VCaP (cell line): ENCODE measurements at regions not wholly inside any gene's neighbourhood (a gene's known extent, or its start where the extent isn't known, plus 50 kb on each side); places are given as distances from the start of the nearest gene placed in this dataset.

Source experiments
- H3K27ac ChIP-seq: fragments of 450-650 bp; 2 replicates; pipeline ENCODE4 v1.5.1; 2017
- TF ChIP-seq, protein P1 (sequence below): fragments of 450-650 bp; conservative IDR thresholded peaks from 2 replicates; pipeline ENCODE4 v1.5.1; 2017; ENCODE audit warnings: mild to moderate bottlenecking, moderate library complexity

DNA sequence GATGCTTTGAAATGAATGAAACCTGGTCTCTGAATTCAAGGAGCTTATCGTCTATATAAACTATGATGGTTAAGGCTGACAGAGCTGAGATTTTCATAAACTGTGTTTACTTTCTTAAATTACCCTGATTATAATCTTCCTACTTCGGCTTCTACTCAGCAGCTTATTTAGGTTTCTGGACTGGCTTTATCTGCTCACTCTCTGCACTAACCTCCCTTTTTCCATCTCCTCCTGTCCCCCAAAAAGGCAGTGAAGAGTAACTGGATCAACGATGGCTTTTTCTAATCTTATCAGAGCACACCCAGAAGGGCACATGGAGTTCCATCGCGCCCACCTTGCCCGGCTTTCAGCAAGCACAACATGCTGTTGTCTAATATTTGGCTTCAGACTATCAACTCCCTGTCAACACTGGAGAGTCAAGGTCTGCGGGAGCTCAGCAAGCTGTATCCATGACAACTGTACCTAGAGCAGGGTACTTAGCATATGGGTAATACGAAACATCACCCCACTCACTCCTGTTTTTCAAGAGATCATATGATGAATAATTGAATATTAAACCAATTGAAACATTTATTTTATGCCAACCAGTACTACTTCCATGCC, 417.3 kb downstream of the GABRB3 start:
- H3K27ac ChIP-seq: no peak overlapping the region
- TF ChIP-seq, protein P1, sequence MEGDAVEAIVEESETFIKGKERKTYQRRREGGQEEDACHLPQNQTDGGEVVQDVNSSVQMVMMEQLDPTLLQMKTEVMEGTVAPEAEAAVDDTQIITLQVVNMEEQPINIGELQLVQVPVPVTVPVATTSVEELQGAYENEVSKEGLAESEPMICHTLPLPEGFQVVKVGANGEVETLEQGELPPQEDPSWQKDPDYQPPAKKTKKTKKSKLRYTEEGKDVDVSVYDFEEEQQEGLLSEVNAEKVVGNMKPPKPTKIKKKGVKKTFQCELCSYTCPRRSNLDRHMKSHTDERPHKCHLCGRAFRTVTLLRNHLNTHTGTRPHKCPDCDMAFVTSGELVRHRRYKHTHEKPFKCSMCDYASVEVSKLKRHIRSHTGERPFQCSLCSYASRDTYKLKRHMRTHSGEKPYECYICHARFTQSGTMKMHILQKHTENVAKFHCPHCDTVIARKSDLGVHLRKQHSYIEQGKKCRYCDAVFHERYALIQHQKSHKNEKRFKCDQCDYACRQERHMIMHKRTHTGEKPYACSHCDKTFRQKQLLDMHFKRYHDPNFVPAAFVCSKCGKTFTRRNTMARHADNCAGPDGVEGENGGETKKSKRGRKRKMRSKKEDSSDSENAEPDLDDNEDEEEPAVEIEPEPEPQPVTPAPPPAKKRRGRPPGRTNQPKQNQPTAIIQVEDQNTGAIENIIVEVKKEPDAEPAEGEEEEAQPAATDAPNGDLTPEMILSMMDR: no peak

DNA sequence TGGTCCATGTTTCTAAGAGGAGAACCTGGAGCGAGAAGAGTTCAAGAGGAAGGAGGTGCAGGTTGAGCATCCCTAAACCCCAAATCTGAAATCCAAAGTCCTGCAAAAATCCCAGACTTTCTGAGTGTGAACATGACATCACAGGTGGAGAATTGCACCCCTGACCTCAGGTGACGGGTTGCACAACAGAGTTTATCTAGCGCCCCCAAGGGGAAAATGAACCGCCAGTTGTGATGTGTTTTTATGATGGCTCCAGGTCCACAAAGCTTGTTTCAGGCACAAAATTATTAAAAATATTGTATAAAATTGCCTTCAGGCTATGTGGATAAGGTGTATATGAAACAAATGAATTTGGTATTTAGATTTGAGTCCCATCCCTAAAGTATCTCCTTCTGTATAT, 420.0 kb downstream of the GABRB3 start:
- no peak overlapping the region for H3K27ac ChIP-seq
- TF ChIP-seq, protein P1: no peak

DNA sequence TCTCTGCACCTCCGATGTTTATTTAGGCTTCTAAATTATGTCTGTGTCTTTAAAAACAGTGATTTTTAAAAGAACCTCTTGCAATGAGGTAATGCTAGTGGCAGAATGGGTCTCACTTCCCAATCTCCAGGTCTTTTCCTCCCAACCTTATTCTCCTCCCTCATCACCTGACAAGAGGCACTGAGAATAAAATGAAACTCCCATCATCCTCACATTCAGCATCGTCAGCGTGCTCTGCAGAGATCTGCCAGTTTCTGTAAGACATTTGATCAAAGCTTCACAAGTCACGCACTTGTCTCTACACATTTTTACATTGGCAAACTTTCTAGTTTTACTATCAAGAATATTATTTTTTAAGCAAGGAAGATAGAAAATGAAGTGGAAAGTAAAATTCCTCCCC, 420.5 kb downstream of the GABRB3 start:
- TF ChIP-seq, protein P1: no peak
- H3K27ac ChIP-seq: no peak overlapping the region

GRCh38 chr15:26325495-26325894, 447.4 kb downstream of the GABRB3 start:
- TF ChIP-seq, protein P1: no peak
- H3K27ac ChIP-seq: no peak overlapping the region

DNA sequence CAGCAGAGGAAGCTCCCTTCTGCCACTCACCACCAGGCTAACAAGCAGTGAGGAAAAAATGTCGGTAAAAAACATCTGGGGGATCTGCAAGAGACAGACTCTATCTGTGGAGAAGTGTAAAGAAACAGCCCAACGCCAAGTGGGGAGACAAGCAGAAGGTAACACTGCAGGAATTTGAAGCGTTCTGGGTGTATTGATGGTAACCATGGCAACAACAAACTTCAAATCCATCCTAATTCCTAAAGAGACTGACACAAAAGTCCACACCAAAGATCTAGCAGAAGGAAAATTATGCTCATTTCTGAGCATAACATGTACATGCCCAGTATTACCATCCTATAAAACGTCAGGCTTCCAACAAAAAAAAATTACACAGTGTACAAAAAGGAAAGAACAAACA, 449.3 kb downstream of the GABRB3 start:
- TF ChIP-seq, protein P1: no peak
- no peak overlapping the region for H3K27ac ChIP-seq

DNA sequence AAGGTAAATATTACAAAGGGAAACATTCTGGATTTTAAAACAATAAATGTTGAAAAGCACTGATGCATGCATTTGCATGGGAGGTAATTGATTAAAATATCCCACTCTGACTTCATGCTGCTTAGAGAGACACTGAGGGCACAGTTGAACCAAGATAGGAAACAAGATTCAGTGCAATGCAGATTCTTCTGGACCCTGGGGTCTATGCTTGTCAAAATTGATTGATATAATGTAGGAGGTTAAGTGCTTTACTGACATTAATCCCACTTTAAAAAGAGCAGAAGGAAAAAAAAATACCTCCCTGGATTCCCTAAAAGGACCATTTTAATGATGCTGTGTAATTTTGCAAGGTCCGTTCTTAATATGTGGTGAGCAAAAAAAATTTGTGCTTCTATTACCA, 454.2 kb downstream of the GABRB3 start:
- TF ChIP-seq, protein P1: no peak
- no peak overlapping the region for H3K27ac ChIP-seq

DNA sequence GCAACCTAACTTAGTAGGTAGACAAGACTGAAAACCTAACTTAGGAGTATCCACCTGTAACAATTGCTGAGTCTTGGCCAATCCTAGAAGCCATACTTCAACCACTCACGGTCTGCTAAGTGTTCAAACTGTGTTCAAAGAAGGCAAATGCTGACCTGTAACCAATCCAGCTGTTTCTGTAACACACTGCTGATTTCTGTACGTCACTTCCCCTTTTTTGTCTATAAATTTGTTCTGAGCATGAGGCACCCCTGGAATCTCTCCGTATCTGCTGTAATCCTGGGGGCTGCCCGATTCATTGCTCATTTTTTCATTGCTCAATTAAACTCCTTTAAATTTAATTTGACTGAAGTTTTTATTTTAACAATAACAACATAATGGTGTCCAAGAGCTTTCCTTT, 451.4 kb upstream of the ATP10A start:
- H3K27ac ChIP-seq: no peak overlapping the region
- TF ChIP-seq, protein P1: no peak
